Lower leg skin (tissue), 3 donors: ENCODE measurements at regions not wholly inside any gene's neighbourhood (a gene's known extent, or its start where the extent isn't known, plus 50 kb on each side); places are given as distances from the start of the nearest gene placed in this dataset.

Source experiments
- POLR2A ChIP-seq, 2 donors: fragments of 450-650 bp; IDR thresholded peaks; one replicate each; pipeline ENCODE4 v1.6.1; 2016 to 2017; ENCODE audit warnings: antibody characterized with exemption in 2 of 2, mild to moderate bottlenecking in 1 of 2, moderate library complexity in 1 of 2
- TF ChIP-seq, protein P1 (sequence below), 3 donors: fragments of 450-650 bp; IDR thresholded peaks; one replicate each; pipeline ENCODE4 v1.5.1; 2016; ENCODE audit warnings: antibody characterized with exemption in 3 of 3, mild to moderate bottlenecking in 3 of 3, moderate library complexity in 2 of 3

DNA sequence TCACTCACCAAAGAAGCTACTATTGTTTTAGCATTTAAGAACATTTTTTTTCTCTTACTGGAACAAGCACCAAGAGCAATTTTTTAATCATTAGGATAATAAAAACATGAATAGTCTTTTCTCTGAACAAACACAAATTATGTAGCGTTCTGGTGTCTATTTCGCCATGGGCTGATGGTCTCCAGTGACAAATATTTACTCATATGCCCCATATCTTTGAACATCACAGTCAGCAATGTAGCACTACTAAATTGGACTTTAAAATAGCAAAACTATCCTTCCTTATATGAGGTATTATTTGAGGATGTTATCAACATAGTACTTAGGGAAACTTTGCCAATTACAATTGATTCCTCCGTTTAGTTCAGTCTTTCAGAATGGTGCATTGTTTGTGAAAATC is 1326.0 kb upstream of the ZEB2 start:
- TF ChIP-seq POLR2A (IDR thresholded peaks at IDR 0.05) = no peak
- TF ChIP-seq, protein P1, sequence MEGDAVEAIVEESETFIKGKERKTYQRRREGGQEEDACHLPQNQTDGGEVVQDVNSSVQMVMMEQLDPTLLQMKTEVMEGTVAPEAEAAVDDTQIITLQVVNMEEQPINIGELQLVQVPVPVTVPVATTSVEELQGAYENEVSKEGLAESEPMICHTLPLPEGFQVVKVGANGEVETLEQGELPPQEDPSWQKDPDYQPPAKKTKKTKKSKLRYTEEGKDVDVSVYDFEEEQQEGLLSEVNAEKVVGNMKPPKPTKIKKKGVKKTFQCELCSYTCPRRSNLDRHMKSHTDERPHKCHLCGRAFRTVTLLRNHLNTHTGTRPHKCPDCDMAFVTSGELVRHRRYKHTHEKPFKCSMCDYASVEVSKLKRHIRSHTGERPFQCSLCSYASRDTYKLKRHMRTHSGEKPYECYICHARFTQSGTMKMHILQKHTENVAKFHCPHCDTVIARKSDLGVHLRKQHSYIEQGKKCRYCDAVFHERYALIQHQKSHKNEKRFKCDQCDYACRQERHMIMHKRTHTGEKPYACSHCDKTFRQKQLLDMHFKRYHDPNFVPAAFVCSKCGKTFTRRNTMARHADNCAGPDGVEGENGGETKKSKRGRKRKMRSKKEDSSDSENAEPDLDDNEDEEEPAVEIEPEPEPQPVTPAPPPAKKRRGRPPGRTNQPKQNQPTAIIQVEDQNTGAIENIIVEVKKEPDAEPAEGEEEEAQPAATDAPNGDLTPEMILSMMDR (IDR thresholded peaks at IDR 0.05) = no peak
